RWPE1 (cell line): ENCODE measurements at regions not wholly inside any gene's neighbourhood (a gene's known extent, or its start where the extent isn't known, plus 50 kb on each side); places are given as distances from the start of the nearest gene placed in this dataset.

ENCODE experiments used
- CTCF ChIA-PET: fragments of 350-600 bp; sonication (Branson Sonifier 250); formaldehyde crosslinking; extraction: SDS; loops from one replicate; lab custom pipeline; 2021; lab: Yijun Ruan, JAX
- POLR2A ChIA-PET: fragments of 400-600 bp; formaldehyde crosslinking; extraction: SDS; loops from one replicate; lab custom pipeline; 2020; ENCODE audit warnings: antibody characterized with exemption; ENCODE audit not compliant: low non-redundant PET; lab: Yijun Ruan, JAX
- DNase-seq: peaks from one replicate; pipeline ENCODE4 v3.0.0; 2012; ENCODE audit warnings: low spot score
- H3K27ac ChIP-seq: fragments of 450-650 bp; 2 replicates; pipeline ENCODE4 v1.5.1; 2017
- CTCF ChIP-seq: fragments of 450-650 bp; conservative IDR thresholded peaks from 2 replicates; pipeline ENCODE4 v1.5.1; 2017; ENCODE audit warnings: low read depth, mild to moderate bottlenecking

- no peak for TF ChIP-seq CTCF
- CTCF ChIA-PET, result interaction anchor here (0.6 to 0.7 kb wide), 2 partner anchors 44 to 574 kb away, joined by 3 read pairs; no protein-coding TSS in a partner anchor
- POLR2A ChIA-PET, result no interaction called here
- no peak for DNase-seq
- no peak overlapping the region for H3K27ac ChIP-seq
Measured at GRCh38 chr20:21004386-21005076, 101.6 kb downstream of the LINC00237 start.

DNA sequence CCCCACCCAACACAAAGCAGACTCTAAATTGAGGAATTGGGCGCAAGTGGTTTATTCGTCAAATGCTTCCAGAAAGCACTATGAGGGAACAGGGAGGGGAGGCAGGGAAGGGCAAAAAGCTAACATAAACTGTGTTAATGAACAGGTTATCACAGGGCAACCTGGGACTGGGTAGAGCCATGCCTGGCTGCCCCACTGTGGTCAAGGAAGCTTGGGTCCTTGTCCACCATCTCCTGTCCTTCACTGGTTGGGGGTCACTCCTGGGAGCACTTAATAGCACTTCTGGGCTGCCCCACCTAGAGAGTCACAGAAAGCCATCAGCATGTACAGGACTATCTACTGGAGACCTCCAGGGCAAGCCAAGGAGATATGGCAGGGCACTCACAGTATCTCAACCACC, 102.3 kb downstream of the LINC00237 start:
- no peak for DNase-seq
- H3K27ac ChIP-seq, result no peak overlapping the region
- no peak for TF ChIP-seq CTCF
- ChIA-PET POLR2A (no interaction called here), CTCF (no interaction called here)

- no peak for DNase-seq
- no peak for TF ChIP-seq CTCF
- H3K27ac ChIP-seq, result no peak overlapping the region
- ChIA-PET CTCF (no interaction called here), POLR2A (no interaction called here)
Measured at GRCh38 chr20:21002486-21002885, 103.7 kb downstream of the LINC00237 start.

GRCh38 chr20:20993372-20993771, 112.8 kb downstream of the LINC00237 start:
- TF ChIP-seq CTCF, result no peak
- POLR2A ChIA-PET, result no interaction called here
- no peak for DNase-seq
- CTCF ChIA-PET, result no interaction called here
- H3K27ac ChIP-seq, result no peak overlapping the region

GRCh38 chr20:20992686-20993360, 113.3 kb downstream of the LINC00237 start:
- TF ChIP-seq CTCF, result no peak
- DNase-seq, result no peak
- POLR2A ChIA-PET, result no interaction called here
- no peak overlapping the region for H3K27ac ChIP-seq
- CTCF ChIA-PET, result no interaction called here

DNA sequence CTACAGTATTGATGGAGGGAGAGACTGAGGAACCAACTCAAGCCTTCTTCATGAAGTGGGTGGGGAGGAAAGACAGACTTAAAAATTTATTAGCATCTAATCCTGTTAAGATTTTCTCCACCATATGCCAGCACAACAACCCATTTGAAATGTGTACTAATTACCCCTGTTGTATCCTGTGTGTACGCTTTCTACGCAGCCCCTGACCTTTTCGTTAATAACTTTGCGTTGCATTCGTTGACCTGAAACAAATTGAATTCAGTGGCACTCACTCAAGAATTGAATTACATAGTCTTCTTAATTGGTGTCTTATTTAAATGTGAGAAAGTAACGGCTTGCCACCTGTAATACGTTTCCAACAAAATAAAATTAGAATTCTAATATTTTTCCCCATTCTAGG, 113.9 kb downstream of the LINC00237 start:
- no peak overlapping the region for H3K27ac ChIP-seq
- no peak for DNase-seq
- no peak for TF ChIP-seq CTCF
- ChIA-PET CTCF (no interaction called here), POLR2A (no interaction called here)
